Nephron (organoid): ENCODE measurements at regions not wholly inside any gene's neighbourhood (a gene's known extent, or its start where the extent isn't known, plus 50 kb on each side); places are given as distances from the start of the nearest gene placed in this dataset.

Source experiments
- H3K27ac Mint-ChIP-seq, 3 experiments: 2 replicates each; pipeline ENCODE4 v1.8.0; 2020; ENCODE audit warnings: mixed read lengths in 3 of 3, mild to moderate bottlenecking in 2 of 3, moderate library complexity in 1 of 3
- H3K27me3 Mint-ChIP-seq: 2 replicates; pipeline ENCODE4 v1.8.0; 2021; ENCODE audit warnings: low read depth, mild to moderate bottlenecking, moderate library complexity, mixed read lengths
- H3K36me3 Mint-ChIP-seq: 2 replicates; pipeline ENCODE4 v1.8.0; 2020; ENCODE audit warnings: low read depth, mixed read lengths
- H3K4me1 Mint-ChIP-seq: 2 replicates; pipeline ENCODE4 v1.8.0; 2020; ENCODE audit warnings: mixed read lengths
- H3K4me3 Mint-ChIP-seq, 3 experiments: 2 replicates each; pipeline ENCODE4 v1.8.0; 2020; ENCODE audit warnings: mild to moderate bottlenecking in 3 of 3, mixed read lengths in 3 of 3, moderate library complexity in 2 of 3
- H3K9me3 Mint-ChIP-seq: 2 replicates; pipeline ENCODE4 v1.8.0; 2020; ENCODE audit warnings: mixed read lengths
- TF ChIP-seq, protein P1 (sequence below), 3 experiments: fragments of 200-600 bp; sonication (generic); IDR thresholded peaks; one replicate each; pipeline ENCODE4 v1.5.0; 2021; ENCODE audit warnings: antibody characterized with exemption in 3 of 3; ENCODE audit not compliant: unreplicated experiment in 3 of 3

DNA sequence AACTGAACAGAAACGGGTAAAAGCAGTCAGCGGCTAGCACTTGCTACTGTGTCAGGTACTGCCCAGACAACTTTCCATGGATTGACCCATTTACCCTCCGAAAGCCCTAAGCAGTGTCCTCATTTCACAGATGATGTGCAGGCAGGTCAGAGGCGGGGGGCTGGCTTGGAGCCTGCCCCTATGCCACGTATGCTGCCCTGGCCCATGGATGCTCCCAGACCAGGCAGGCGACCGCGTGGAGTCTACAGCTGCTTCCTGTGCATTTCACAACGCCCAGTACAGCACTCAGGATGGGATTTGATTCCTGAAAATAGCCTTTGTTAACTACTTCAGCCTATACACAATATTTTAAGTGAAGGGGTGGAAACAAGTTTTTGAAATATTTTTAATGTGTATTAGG lies 202.9 kb downstream of the NXNL2 start:
- no peak overlapping the region for H3K4me3 Mint-ChIP-seq
- no peaks in the 10 kb centered on the region for H3K9me3 Mint-ChIP-seq

DNA sequence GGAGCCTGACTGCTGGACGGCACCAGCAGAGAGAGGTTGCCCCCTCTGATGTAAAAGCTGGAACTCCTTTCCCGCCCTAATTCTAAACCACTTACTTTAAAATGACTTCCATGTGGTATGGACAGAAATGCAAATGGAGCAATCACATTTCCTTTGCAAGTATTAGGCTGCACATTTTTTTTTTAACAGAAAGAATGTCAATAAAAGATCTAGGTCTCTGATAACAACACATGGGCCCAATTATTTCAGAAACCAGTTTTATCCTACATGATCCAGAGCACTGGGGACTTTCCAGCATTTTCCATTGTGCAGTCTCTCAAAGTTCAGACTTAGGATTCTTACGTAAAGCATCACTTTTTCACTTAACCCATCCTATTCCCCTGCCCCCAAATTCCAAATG lies 203.7 kb downstream of the NXNL2 start:
- H3K4me1 Mint-ChIP-seq, result peaks cover 56% of the 10 kb centered on the region
- no peaks in the 10 kb centered on the region for H3K36me3 Mint-ChIP-seq
- peak overlapping the region; percentile 4 to 83 (median 29) for H3K27ac Mint-ChIP-seq
- no peaks in the 10 kb centered on the region for H3K9me3 Mint-ChIP-seq
- H3K27me3 Mint-ChIP-seq, result peaks cover 3% of the 10 kb centered on the region
- TF ChIP-seq, protein P1, sequence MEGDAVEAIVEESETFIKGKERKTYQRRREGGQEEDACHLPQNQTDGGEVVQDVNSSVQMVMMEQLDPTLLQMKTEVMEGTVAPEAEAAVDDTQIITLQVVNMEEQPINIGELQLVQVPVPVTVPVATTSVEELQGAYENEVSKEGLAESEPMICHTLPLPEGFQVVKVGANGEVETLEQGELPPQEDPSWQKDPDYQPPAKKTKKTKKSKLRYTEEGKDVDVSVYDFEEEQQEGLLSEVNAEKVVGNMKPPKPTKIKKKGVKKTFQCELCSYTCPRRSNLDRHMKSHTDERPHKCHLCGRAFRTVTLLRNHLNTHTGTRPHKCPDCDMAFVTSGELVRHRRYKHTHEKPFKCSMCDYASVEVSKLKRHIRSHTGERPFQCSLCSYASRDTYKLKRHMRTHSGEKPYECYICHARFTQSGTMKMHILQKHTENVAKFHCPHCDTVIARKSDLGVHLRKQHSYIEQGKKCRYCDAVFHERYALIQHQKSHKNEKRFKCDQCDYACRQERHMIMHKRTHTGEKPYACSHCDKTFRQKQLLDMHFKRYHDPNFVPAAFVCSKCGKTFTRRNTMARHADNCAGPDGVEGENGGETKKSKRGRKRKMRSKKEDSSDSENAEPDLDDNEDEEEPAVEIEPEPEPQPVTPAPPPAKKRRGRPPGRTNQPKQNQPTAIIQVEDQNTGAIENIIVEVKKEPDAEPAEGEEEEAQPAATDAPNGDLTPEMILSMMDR (IDR thresholded peaks at IDR 0.05; ENCODE audit: unreplicated experiment in 3 of 3), result no peak
- H3K4me3 Mint-ChIP-seq, result no peak overlapping the region

More for the DNA sequence above, 202.9 kb downstream of the NXNL2 start:
- TF ChIP-seq, protein P1 (IDR thresholded peaks at IDR 0.05; ENCODE audit: unreplicated experiment in 3 of 3), result no peak
- Mint-ChIP-seq H3K36me3 (no peaks in the 10 kb centered on the region), H3K27ac (peak overlapping the region in 1 of 3 experiments; percentile 29), H3K27me3 (peaks cover 3% of the 10 kb centered on the region), H3K4me1 (peaks cover 60% of the 10 kb centered on the region)

DNA sequence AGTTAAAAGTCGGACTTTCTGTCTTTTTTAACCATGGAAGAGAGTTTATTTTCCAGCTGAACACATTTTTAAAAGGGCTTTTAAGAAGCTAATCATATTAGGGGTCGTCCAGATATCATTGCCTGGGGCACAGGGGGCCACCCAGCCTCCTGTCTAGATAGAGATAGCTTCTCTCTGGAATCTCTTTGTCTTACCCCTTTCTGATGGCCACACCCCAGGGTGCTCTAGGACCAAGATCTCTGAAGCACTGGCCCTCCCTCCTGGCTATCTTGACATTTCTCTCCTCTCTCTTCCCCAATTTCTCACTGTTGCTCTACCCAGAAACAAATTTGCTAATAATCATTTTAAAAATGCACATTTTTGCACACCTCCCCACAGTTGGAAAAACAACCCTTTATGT lies 204.4 kb downstream of the NXNL2 start:
- peaks cover 3% of the 10 kb centered on the region for H3K27me3 Mint-ChIP-seq
- no peaks in the 10 kb centered on the region for H3K36me3 Mint-ChIP-seq
- no peaks in the 10 kb centered on the region for H3K9me3 Mint-ChIP-seq
- peak overlapping the region; percentile 4 to 83 (median 29) for H3K27ac Mint-ChIP-seq
- H3K4me3 Mint-ChIP-seq, result no peak overlapping the region
- H3K4me1 Mint-ChIP-seq, result peaks cover 56% of the 10 kb centered on the region
- TF ChIP-seq, protein P1 (IDR thresholded peaks at IDR 0.05; ENCODE audit: unreplicated experiment in 3 of 3), result no peak

DNA sequence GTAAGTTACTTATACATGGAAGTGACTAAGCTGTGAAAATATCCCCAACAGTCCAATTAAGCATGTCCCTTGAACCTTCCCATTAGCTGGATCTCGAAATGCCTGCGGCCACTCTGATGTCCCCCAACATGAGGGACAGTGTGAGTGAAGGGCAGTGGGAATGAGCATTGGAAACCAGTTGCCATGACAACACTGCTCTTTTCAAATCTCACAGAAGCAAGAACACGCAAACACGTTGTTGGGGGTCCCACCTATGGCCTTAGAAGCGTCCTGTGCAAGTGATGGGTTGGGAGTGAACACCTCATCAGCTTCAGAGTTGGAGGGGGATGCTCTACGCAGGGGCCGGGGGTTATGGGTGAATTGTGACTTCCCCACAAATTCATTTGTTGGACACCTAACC lies 205.9 kb downstream of the NXNL2 start:
- no peaks in the 10 kb centered on the region for H3K9me3 Mint-ChIP-seq
- peaks cover 3% of the 10 kb centered on the region for H3K27me3 Mint-ChIP-seq
- peak overlapping the region; percentile 29 to 86 (median 29) for H3K27ac Mint-ChIP-seq
- H3K4me3 Mint-ChIP-seq, result no peak overlapping the region
- TF ChIP-seq, protein P1 (IDR thresholded peaks at IDR 0.05; ENCODE audit: unreplicated experiment in 3 of 3), result no peak
- no peaks in the 10 kb centered on the region for H3K36me3 Mint-ChIP-seq
- peaks cover 64% of the 10 kb centered on the region for H3K4me1 Mint-ChIP-seq

DNA sequence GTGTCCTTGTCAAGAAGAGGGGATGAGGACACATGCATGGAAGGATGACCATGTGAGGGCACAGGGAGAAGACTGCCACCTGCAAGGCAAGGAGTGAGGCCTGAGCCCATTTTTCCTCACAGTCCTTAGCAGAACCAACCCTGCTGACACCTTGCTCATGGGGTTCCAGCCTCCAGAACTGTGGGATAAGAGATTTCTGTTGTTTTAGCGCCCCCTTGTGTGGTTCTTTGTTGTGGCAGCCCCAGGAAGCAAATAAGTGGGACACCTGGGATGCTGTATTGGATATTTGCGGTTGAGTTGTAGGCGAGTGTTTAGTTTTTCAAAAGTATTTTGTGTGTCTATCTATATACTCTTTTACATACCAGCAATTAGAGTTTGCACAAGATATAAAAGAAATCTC lies 206.4 kb downstream of the NXNL2 start:
- H3K27ac Mint-ChIP-seq, result peak overlapping the region; percentile 29 to 86 (median 29)
- no peaks in the 10 kb centered on the region for H3K9me3 Mint-ChIP-seq
- H3K36me3 Mint-ChIP-seq, result no peaks in the 10 kb centered on the region
- TF ChIP-seq, protein P1 (IDR thresholded peaks at IDR 0.05; ENCODE audit: unreplicated experiment in 3 of 3), result peak in 2 of 3 experiments; percentile 10 to 32
- peaks cover 69% of the 10 kb centered on the region for H3K4me1 Mint-ChIP-seq
- peaks cover 3% of the 10 kb centered on the region for H3K27me3 Mint-ChIP-seq
- H3K4me3 Mint-ChIP-seq, result no peak overlapping the region

DNA sequence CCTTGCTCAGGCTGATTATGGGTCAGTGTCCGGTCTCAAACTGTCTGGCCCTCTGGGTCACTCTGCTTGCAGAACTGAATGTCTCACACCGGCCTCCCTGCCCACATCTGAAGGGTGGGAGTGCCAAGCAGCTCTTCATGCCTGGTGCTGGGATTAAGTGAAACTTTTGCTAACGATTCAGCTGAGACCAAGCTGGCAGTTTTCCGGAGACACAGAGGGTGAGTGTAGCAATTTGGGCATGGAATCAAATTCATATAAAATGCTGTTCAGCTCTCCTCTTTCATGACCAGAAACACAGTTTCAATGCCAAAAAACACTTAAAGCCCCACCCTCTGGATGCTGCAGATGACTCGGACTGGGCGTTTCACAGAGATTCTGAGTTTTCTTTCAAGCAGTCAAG lies 207.5 kb downstream of the NXNL2 start:
- peaks cover 81% of the 10 kb centered on the region for H3K4me1 Mint-ChIP-seq
- no peaks in the 10 kb centered on the region for H3K9me3 Mint-ChIP-seq
- H3K4me3 Mint-ChIP-seq, result no peak overlapping the region
- H3K27ac Mint-ChIP-seq, result peak overlapping the region in 2 of 3 experiments; percentile 29 to 46
- H3K36me3 Mint-ChIP-seq, result no peaks in the 10 kb centered on the region
- peaks cover 3% of the 10 kb centered on the region for H3K27me3 Mint-ChIP-seq
- TF ChIP-seq, protein P1 (IDR thresholded peaks at IDR 0.05; ENCODE audit: unreplicated experiment in 3 of 3), result no peak
